ENCODE measurements at regions not wholly inside any gene's neighbourhood (a gene's known extent, or its start where the extent isn't known, plus 50 kb on each side); places are given as distances from the start of the nearest gene placed in this dataset.

DNA sequence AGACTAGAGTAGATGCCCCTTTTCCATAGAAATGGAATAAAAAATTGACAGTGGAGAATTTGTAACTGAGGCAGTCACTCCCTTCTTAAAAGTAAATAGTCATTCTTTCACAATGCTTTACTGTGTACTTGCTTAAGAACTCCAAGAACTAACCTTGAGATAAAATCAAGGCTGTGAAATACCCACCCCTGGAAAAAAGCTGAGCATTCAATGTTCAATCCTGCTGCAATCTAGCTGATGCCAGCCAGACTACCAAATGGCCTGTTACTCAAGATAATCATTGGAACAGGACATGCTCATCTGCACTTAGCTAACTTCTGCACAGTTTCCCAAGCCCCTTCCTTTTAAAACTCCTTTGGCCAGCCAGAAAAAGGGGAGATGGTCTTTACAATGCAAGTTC lies 367.4 kb upstream of the GULP1 start:
- TF ChIP-seq POLR2AphosphoS5 (IDR thresholded peaks at IDR 0.05): no peak
- TF ChIP-seq, protein P1, sequence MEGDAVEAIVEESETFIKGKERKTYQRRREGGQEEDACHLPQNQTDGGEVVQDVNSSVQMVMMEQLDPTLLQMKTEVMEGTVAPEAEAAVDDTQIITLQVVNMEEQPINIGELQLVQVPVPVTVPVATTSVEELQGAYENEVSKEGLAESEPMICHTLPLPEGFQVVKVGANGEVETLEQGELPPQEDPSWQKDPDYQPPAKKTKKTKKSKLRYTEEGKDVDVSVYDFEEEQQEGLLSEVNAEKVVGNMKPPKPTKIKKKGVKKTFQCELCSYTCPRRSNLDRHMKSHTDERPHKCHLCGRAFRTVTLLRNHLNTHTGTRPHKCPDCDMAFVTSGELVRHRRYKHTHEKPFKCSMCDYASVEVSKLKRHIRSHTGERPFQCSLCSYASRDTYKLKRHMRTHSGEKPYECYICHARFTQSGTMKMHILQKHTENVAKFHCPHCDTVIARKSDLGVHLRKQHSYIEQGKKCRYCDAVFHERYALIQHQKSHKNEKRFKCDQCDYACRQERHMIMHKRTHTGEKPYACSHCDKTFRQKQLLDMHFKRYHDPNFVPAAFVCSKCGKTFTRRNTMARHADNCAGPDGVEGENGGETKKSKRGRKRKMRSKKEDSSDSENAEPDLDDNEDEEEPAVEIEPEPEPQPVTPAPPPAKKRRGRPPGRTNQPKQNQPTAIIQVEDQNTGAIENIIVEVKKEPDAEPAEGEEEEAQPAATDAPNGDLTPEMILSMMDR (IDR thresholded peaks at IDR 0.05): no peak

Data from stomach (tissue), 4 donors.